ENCODE measurements at regions not wholly inside any gene's neighbourhood (a gene's known extent, or its start where the extent isn't known, plus 50 kb on each side); places are given as distances from the start of the nearest gene placed in this dataset.

GRCh38 chr12:82186282-82186681 lies 171.9 kb downstream of the CCDC59 start:
- TF ChIP-seq CTCF (IDR thresholded peaks at IDR 0.05) (no peak), POLR2A (IDR thresholded peaks at IDR 0.05) (no peak), POLR2AphosphoS5 (IDR thresholded peaks at IDR 0.05) (no peak)

Measured in upper lobe of left lung (tissue), 4 donors.